ENCODE measurements at regions not wholly inside any gene's neighbourhood (a gene's known extent, or its start where the extent isn't known, plus 50 kb on each side); places are given as distances from the start of the nearest gene placed in this dataset.

DNA sequence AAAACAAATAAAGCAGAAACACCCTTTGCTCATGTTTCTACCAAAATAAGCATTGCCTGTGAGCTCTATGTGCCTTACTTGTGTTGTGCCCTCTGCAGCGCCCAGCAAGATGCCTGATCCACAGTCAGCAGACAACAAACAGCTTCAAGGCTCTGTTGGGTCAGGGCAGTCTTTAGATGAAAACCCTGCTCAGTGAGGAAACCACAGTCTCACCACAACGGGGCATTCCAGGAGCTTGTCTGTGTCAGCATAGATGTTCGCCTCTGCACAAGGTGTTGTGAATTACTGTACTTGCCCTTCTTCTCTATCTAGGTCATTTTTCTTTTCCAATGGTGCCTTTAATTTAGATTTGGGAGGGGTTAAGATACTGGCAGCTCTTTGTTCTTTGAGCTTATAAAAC, 251.9 kb downstream of the COL4A1 start:
- H3K27me3 ChIP-seq = no peaks in the 10 kb centered on the region
- no peaks in the 10 kb centered on the region for H3K4me1 ChIP-seq
- no peaks in the 10 kb centered on the region for H3K36me3 ChIP-seq
- no peaks in the 10 kb centered on the region for H3K9me3 ChIP-seq
- H3K4me3 ChIP-seq = no peak overlapping the region
- no peak for DNase-seq
- H3K27ac ChIP-seq = no peak overlapping the region
- no peak for TF ChIP-seq POLR2A (IDR thresholded peaks at IDR 0.05)
- TF ChIP-seq, protein P1, sequence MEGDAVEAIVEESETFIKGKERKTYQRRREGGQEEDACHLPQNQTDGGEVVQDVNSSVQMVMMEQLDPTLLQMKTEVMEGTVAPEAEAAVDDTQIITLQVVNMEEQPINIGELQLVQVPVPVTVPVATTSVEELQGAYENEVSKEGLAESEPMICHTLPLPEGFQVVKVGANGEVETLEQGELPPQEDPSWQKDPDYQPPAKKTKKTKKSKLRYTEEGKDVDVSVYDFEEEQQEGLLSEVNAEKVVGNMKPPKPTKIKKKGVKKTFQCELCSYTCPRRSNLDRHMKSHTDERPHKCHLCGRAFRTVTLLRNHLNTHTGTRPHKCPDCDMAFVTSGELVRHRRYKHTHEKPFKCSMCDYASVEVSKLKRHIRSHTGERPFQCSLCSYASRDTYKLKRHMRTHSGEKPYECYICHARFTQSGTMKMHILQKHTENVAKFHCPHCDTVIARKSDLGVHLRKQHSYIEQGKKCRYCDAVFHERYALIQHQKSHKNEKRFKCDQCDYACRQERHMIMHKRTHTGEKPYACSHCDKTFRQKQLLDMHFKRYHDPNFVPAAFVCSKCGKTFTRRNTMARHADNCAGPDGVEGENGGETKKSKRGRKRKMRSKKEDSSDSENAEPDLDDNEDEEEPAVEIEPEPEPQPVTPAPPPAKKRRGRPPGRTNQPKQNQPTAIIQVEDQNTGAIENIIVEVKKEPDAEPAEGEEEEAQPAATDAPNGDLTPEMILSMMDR (IDR thresholded peaks at IDR 0.05) = no peak

DNA sequence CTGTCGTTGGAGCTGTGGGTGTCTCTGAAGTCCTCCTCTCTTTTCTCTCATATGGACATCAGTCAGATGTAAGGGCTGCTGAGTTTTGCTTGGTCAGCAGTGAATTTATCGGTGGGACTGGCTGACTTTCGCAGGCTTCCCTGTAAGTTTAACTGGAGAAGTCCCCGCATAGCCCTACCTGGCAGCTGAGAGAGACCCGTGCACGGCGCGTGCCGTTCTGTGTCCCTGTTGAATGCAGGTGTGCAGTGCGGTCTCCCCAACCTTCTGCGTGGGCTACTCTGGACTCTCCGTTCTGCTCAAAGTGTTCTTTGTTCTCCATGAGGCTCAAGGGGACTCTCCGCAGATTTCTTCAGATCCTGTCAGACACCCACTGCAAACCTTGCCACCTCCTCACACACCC, 252.9 kb downstream of the COL4A1 start:
- TF ChIP-seq, protein P1 (IDR thresholded peaks at IDR 0.05) = no peak
- TF ChIP-seq POLR2A (IDR thresholded peaks at IDR 0.05) = no peak
- no peak for DNase-seq
- no peaks in the 10 kb centered on the region for H3K4me1 ChIP-seq

GRCh38 chr13:110047496-110047895, 259.5 kb downstream of the COL4A1 start:
- DNase-seq = no peak
- H3K27me3 ChIP-seq = no peaks in the 10 kb centered on the region
- H3K9me3 ChIP-seq = no peaks in the 10 kb centered on the region
- no peak overlapping the region for H3K4me3 ChIP-seq
- TF ChIP-seq POLR2A (IDR thresholded peaks at IDR 0.05) = no peak
- TF ChIP-seq, protein P1 (IDR thresholded peaks at IDR 0.05) = no peak
- H3K36me3 ChIP-seq = no peaks in the 10 kb centered on the region
- no peak overlapping the region for H3K27ac ChIP-seq
- no peaks in the 10 kb centered on the region for H3K4me1 ChIP-seq

More for the DNA sequence above, 252.9 kb downstream of the COL4A1 start:
- H3K27me3 ChIP-seq = no peaks in the 10 kb centered on the region
- no peaks in the 10 kb centered on the region for H3K9me3 ChIP-seq
- no peak overlapping the region for H3K27ac ChIP-seq
- H3K36me3 ChIP-seq = no peaks in the 10 kb centered on the region
- H3K4me3 ChIP-seq = no peak overlapping the region

- no peaks in the 10 kb centered on the region for H3K4me1 ChIP-seq
- H3K36me3 ChIP-seq = no peaks in the 10 kb centered on the region
- H3K27me3 ChIP-seq = no peaks in the 10 kb centered on the region
- H3K27ac ChIP-seq = no peak overlapping the region
- H3K4me3 ChIP-seq = no peak overlapping the region
- H3K9me3 ChIP-seq = no peaks in the 10 kb centered on the region
- TF ChIP-seq, protein P1 (IDR thresholded peaks at IDR 0.05) = no peak
- no peak for TF ChIP-seq POLR2A (IDR thresholded peaks at IDR 0.05)
- no peak for DNase-seq
These were observed 260.1 kb downstream of the COL4A1 start for GRCh38 chr13:110046811-110047210.

DNA sequence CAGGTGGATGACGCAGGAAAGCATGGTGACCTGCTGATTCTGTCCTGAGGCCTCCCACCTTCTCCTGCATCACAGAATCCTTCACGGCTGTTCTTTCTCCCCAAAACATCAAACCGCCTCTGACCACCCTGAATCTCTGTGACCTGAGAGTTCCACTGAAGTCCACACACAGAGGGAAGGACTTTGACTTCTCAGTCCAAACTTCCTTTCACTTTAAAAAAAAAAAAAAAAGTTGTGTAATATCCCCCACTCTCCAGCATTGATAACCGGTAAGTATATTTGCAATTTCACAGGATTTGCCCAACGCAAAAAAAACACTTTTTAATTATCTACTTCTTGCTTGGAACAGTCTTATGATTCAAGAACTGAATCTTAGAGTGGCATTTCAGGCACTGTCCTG, 259.5 kb upstream of the IRS2 start:
- DNase-seq = no peak
- no peaks in the 10 kb centered on the region for H3K4me1 ChIP-seq
- H3K27ac ChIP-seq = no peak overlapping the region
- H3K36me3 ChIP-seq = no peaks in the 10 kb centered on the region
- no peak for TF ChIP-seq POLR2A (IDR thresholded peaks at IDR 0.05)
- TF ChIP-seq, protein P1 (IDR thresholded peaks at IDR 0.05) = no peak
- no peaks in the 10 kb centered on the region for H3K27me3 ChIP-seq
- H3K4me3 ChIP-seq = no peak overlapping the region
- no peaks in the 10 kb centered on the region for H3K9me3 ChIP-seq

- no peak for TF ChIP-seq POLR2A (IDR thresholded peaks at IDR 0.05)
- TF ChIP-seq, protein P1 (IDR thresholded peaks at IDR 0.05) = no peak
- Histone ChIP-seq H3K4me3 (no peak overlapping the region), H3K4me1 (no peaks in the 10 kb centered on the region), H3K36me3 (no peaks in the 10 kb centered on the region), H3K27ac (no peak overlapping the region), H3K27me3 (no peaks in the 10 kb centered on the region), H3K9me3 (no peaks in the 10 kb centered on the region)
- DNase-seq = no peak
These were observed 258.8 kb upstream of the IRS2 start for GRCh38 chr13:110045202-110045601.
